ENCODE measurements at regions not wholly inside any gene's neighbourhood (a gene's known extent, or its start where the extent isn't known, plus 50 kb on each side); places are given as distances from the start of the nearest gene placed in this dataset.
A peak's percentile ranks its signal among the peaks of the same experiment; 100 is the strongest.

GRCh38 chr16:72471317-72471924, 299.5 kb upstream of the PMFBP1 start:
- DNase-seq (ENCODE audit: low read depth): no peak
- Histone ChIP-seq H3K36me3 (ENCODE audit: control insufficient read depth, insufficient read depth, low read length, severe bottlenecking) (no peaks in the 10 kb centered on the region), H3K9me3 (ENCODE audit: control insufficient read depth, low read length) (no peaks in the 10 kb centered on the region), H3K4me1 (ENCODE audit: control insufficient read depth, insufficient read depth, low read length) (peaks cover 28% of the 10 kb centered on the region), H3K9ac (ENCODE audit: low read length) (no peak overlapping the region), H3K27me3 (replicated peaks; ENCODE audit: control insufficient read depth, insufficient read depth, low read length) (no peaks in the 10 kb centered on the region), H3K4me3 (ENCODE audit: low read length) (no peak overlapping the region)

- no peak overlapping the region for H3K4me3 ChIP-seq (ENCODE audit: low read length)
- no peaks in the 10 kb centered on the region for H3K36me3 ChIP-seq (ENCODE audit: control insufficient read depth, insufficient read depth, low read length, severe bottlenecking)
- peaks cover 28% of the 10 kb centered on the region for H3K4me1 ChIP-seq (ENCODE audit: control insufficient read depth, insufficient read depth, low read length)
- H3K9ac ChIP-seq (ENCODE audit: low read length): no peak overlapping the region
- no peaks in the 10 kb centered on the region for H3K9me3 ChIP-seq (ENCODE audit: control insufficient read depth, low read length)
- H3K27me3 ChIP-seq (replicated peaks; ENCODE audit: control insufficient read depth, insufficient read depth, low read length): no peaks in the 10 kb centered on the region
- DNase-seq (ENCODE audit: low read depth): no peak
Measured at GRCh38 chr16:72470541-72470940, 298.6 kb upstream of the PMFBP1 start.

DNA sequence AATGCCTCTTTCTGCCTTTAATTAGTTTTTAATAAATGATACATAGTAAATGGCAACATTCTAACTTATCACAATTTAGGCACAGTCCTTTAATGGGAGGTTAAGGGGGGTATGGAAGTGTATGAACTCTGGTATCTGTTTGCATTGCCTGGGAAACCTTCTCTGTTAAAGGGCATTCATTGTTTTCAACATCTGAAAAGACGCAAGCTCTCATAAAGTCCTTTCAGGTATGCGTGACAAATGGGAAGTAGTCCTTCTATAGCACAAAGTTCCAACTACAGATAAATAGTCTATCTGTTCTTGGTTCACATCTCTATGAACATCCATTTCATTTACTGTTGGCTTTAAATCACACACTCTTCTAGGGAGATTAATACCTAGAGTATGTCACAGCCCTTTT, 298.0 kb upstream of the PMFBP1 start:
- Histone ChIP-seq H3K4me3 (ENCODE audit: low read length) (no peak overlapping the region), H3K36me3 (ENCODE audit: control insufficient read depth, insufficient read depth, low read length, severe bottlenecking) (no peaks in the 10 kb centered on the region), H3K27me3 (replicated peaks; ENCODE audit: control insufficient read depth, insufficient read depth, low read length) (no peaks in the 10 kb centered on the region), H3K9ac (ENCODE audit: low read length) (no peak overlapping the region), H3K4me1 (ENCODE audit: control insufficient read depth, insufficient read depth, low read length) (peaks cover 26% of the 10 kb centered on the region), H3K9me3 (ENCODE audit: control insufficient read depth, low read length) (peaks cover under 1% of the 10 kb centered on the region)
- no peak for DNase-seq (ENCODE audit: low read depth)

DNA sequence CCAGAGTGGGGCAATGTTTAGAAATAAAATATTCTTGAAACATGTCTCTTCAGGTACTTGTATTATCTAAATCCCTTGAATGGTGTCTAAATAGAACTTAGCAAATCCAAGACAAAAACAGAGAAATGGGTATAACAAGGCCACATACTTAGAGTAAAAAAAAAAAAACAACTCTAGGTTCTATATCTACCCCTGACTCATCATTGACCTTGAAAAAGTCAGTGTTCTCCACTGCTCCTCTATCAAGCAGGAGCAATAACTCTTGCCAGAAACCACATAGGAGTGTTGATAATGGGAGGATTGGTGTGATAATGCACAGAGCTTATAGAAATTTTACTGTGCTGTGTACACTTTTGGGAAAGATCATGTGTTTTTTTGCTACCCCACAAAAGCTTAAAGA, 296.6 kb upstream of the PMFBP1 start:
- Histone ChIP-seq H3K9ac (ENCODE audit: low read length) (no peak overlapping the region), H3K36me3 (ENCODE audit: control insufficient read depth, insufficient read depth, low read length, severe bottlenecking) (no peaks in the 10 kb centered on the region), H3K4me3 (ENCODE audit: low read length) (no peak overlapping the region), H3K27me3 (replicated peaks; ENCODE audit: control insufficient read depth, insufficient read depth, low read length) (no peaks in the 10 kb centered on the region), H3K4me1 (ENCODE audit: control insufficient read depth, insufficient read depth, low read length) (peaks cover 14% of the 10 kb centered on the region), H3K9me3 (ENCODE audit: control insufficient read depth, low read length) (peaks cover 9% of the 10 kb centered on the region)
- DNase-seq (ENCODE audit: low read depth): no peak

- Histone ChIP-seq H3K27me3 (replicated peaks; ENCODE audit: control insufficient read depth, insufficient read depth, low read length) (no peaks in the 10 kb centered on the region), H3K9me3 (ENCODE audit: control insufficient read depth, low read length) (peaks cover 9% of the 10 kb centered on the region), H3K36me3 (ENCODE audit: control insufficient read depth, insufficient read depth, low read length, severe bottlenecking) (no peaks in the 10 kb centered on the region), H3K9ac (ENCODE audit: low read length) (peak overlapping the region; percentile 54), H3K4me3 (ENCODE audit: low read length) (no peak overlapping the region), H3K4me1 (ENCODE audit: control insufficient read depth, insufficient read depth, low read length) (peaks cover 14% of the 10 kb centered on the region)
- DNase-seq (ENCODE audit: low read depth): peak; percentile 78
Measured at GRCh38 chr16:72467157-72467759, 295.3 kb upstream of the PMFBP1 start.

DNA sequence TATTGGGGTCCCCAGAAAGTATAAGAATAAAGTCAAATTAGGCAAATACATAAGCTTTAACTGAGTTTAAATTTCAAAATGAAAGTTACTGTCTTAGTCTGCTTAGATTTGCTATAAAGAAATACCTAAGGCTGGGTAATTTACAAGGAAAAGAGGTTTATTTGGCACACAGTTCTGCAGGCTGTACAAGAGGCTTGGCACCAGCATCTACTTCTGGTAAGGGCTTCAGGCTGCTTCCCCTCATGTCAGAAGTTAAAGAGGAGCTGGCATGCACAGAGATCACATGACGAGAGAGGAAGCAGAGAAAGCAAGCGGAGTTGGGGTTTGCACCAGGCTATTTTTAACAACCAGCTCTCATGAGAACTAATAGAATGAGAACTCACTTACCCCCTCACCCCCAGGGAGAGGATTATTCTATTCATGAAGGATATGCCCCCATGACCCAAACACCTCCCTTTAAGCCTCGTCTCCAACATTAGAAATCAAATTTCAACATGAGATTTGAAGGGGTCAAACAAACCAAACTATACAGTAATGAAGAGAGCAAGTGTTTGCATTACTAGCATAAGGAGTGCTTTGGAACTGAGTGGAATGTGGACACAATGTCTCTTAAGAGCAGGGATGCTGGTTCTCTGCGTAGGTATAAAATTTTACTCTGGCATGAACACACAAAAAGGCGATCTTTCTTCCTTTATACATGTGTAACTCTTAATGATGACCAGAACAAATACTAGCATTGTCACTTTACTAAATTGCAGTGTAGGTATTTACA, 292.8 kb upstream of the PMFBP1 start:
- no peaks in the 10 kb centered on the region for H3K27me3 ChIP-seq (replicated peaks; ENCODE audit: control insufficient read depth, insufficient read depth, low read length)
- H3K4me3 ChIP-seq (ENCODE audit: low read length): no peak overlapping the region
- H3K4me1 ChIP-seq (ENCODE audit: control insufficient read depth, insufficient read depth, low read length): peaks cover 14% of the 10 kb centered on the region
- peaks cover 9% of the 10 kb centered on the region for H3K9me3 ChIP-seq (ENCODE audit: control insufficient read depth, low read length)
- DNase-seq (ENCODE audit: low read depth): no peak
- H3K36me3 ChIP-seq (ENCODE audit: control insufficient read depth, insufficient read depth, low read length, severe bottlenecking): no peaks in the 10 kb centered on the region
- H3K9ac ChIP-seq (ENCODE audit: low read length): no peak overlapping the region

- Histone ChIP-seq H3K9me3 (ENCODE audit: control insufficient read depth, low read length) (peaks cover 9% of the 10 kb centered on the region), H3K27me3 (replicated peaks; ENCODE audit: control insufficient read depth, insufficient read depth, low read length) (no peaks in the 10 kb centered on the region), H3K4me1 (ENCODE audit: control insufficient read depth, insufficient read depth, low read length) (peaks cover 14% of the 10 kb centered on the region), H3K36me3 (ENCODE audit: control insufficient read depth, insufficient read depth, low read length, severe bottlenecking) (no peaks in the 10 kb centered on the region), H3K4me3 (ENCODE audit: low read length) (no peak overlapping the region), H3K9ac (ENCODE audit: low read length) (no peak overlapping the region)
- no peak for DNase-seq (ENCODE audit: low read depth)
Measured at GRCh38 chr16:72464052-72464451, 292.1 kb upstream of the PMFBP1 start.

- H3K36me3 ChIP-seq (ENCODE audit: control insufficient read depth, insufficient read depth, low read length, severe bottlenecking): no peaks in the 10 kb centered on the region
- DNase-seq (ENCODE audit: low read depth): no peak
- H3K9ac ChIP-seq (ENCODE audit: low read length): no peak overlapping the region
- peaks cover 3% of the 10 kb centered on the region for H3K9me3 ChIP-seq (ENCODE audit: control insufficient read depth, low read length)
- H3K4me1 ChIP-seq (ENCODE audit: control insufficient read depth, insufficient read depth, low read length): no peaks in the 10 kb centered on the region
- no peak overlapping the region for H3K4me3 ChIP-seq (ENCODE audit: low read length)
- H3K27me3 ChIP-seq (replicated peaks; ENCODE audit: control insufficient read depth, insufficient read depth, low read length): no peaks in the 10 kb centered on the region
Measured at GRCh38 chr16:72458035-72458434, 286.1 kb upstream of the PMFBP1 start.

DNA sequence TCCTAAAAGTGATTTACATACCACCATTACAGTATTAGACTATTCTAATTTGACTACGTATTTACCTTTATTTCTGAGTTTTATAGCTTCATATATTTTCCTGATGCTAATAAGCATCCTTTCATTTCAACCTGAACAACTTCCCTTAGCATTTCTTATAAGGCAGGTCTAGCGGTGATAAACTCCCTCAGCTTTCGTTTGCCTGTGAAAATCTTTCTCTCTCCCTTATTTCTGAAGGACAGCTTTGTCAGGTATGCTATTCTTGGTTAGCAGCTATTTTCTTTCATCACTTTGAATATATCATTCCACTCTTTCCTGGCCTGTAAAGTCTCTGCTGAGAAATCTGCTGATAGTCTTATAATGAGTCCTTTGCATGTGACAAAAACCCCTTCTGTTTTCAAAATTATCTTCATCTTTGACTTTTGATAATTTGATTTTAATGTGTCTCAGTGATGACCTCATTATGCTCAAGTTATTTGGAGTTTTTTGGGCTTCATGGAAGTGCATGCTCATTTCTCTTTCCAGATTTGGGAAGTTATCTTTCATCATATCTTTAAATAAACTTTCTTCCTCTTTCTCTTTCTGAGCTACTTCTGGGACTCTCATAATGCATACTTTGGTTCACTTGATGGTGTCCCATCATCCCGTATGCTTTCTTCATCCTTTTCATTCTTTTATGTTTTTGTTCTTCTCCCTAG, 285.4 kb upstream of the PMFBP1 start:
- DNase-seq (ENCODE audit: low read depth): no peak
- H3K4me1 ChIP-seq (ENCODE audit: control insufficient read depth, insufficient read depth, low read length): no peaks in the 10 kb centered on the region
- no peaks in the 10 kb centered on the region for H3K36me3 ChIP-seq (ENCODE audit: control insufficient read depth, insufficient read depth, low read length, severe bottlenecking)
- H3K27me3 ChIP-seq (replicated peaks; ENCODE audit: control insufficient read depth, insufficient read depth, low read length): no peaks in the 10 kb centered on the region
- H3K9ac ChIP-seq (ENCODE audit: low read length): no peak overlapping the region
- peaks cover 5% of the 10 kb centered on the region for H3K9me3 ChIP-seq (ENCODE audit: control insufficient read depth, low read length)
- H3K4me3 ChIP-seq (ENCODE audit: low read length): no peak overlapping the region

DNA sequence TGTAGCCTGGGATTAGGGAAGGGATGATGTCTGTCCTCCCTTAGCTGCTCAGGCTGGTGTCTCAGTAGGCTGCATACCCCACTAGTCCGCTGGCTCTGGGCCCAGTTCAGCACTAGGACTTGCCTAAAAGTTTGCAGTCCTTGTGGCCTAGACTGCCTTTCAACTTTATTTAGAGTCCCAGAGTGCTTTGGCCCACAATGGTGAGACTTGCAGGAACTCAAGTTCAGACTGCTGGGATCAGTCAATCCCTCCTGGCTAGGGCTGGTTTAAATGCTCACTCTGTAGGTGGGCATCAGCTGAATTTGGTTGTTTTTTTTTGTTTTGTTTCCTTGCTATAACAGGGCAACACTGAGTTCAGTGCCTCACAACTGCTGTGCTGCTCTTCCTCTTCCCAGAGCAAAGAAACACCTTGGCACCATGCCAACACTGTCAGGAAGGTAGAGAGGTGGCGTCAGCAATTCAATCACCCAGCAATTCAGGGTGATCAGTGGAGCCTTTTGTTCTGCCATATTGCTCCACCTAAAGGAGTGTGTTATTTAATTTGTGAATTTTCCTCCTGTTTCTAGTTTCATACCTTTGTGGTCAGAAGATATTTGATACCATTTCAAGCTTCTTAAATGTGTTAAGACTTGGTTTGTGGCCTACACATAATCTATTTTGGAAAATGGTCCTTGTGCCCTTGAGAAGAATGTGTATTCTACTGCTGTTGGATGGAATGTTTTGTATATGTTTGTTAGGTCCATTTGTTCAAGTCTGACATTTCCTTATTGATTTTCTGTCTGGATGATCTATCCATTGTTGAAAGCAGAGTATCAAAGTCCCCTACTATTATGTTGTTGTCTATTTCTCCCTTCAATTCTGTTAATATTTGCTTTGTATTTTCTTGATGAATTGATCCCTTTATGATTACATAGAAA, 284.0 kb upstream of the PMFBP1 start:
- H3K9me3 ChIP-seq (ENCODE audit: control insufficient read depth, low read length): peaks cover 11% of the 10 kb centered on the region
- H3K4me1 ChIP-seq (ENCODE audit: control insufficient read depth, insufficient read depth, low read length): no peaks in the 10 kb centered on the region
- H3K27me3 ChIP-seq (replicated peaks; ENCODE audit: control insufficient read depth, insufficient read depth, low read length): no peaks in the 10 kb centered on the region
- H3K9ac ChIP-seq (ENCODE audit: low read length): no peak overlapping the region
- no peak for DNase-seq (ENCODE audit: low read depth)
- no peaks in the 10 kb centered on the region for H3K36me3 ChIP-seq (ENCODE audit: control insufficient read depth, insufficient read depth, low read length, severe bottlenecking)
- no peak overlapping the region for H3K4me3 ChIP-seq (ENCODE audit: low read length)
